ENCODE measurements at regions not wholly inside any gene's neighbourhood (a gene's known extent, or its start where the extent isn't known, plus 50 kb on each side); places are given as distances from the start of the nearest gene placed in this dataset.

- Histone ChIP-seq H3K27me3 (replicated peaks; ENCODE audit: insufficient read depth, low read depth, low read length, poor library complexity) (no peaks in the 10 kb centered on the region), H3K27ac (ENCODE audit: low read depth, low read length, poor library complexity, severe bottlenecking) (no peak overlapping the region), H3K4me1 (ENCODE audit: insufficient read depth, low read length, poor library complexity, severe bottlenecking) (peaks cover 8% of the 10 kb centered on the region), H3K9me3 (ENCODE audit: low read depth, low read length, poor library complexity, severe bottlenecking) (peaks cover 4% of the 10 kb centered on the region), H3K36me3 (ENCODE audit: insufficient read depth, low read length, poor library complexity, severe bottlenecking) (no peaks in the 10 kb centered on the region), H3K4me3 (ENCODE audit: low read depth, low read length, poor library complexity, severe bottlenecking) (no peak overlapping the region)
- intact Hi-C loops (cut with micrococcal nuclease; ENCODE audit: unreplicated experiment): no loop called here
- ChIA-PET CTCF (no interaction called here), POLR2A (ENCODE audit: low non-redundant PET) (no interaction called here)
- no peak for DNase-seq (ENCODE audit: low spot score)
- no TSS peak for BruUV-seq (replicated peaks)
- TF ChIP-seq EZH2 (IDR thresholded peaks at IDR 0.05; ENCODE audit: borderline replicate concordance, low read depth, low read length, poor library complexity, severe bottlenecking) (no peak), CTCF (conservative IDR thresholded peaks at IDR 0.05; ENCODE audit: low read depth, low read length) (no peak)
Measured at GRCh38 chr15:72964135-72964534, 88.1 kb upstream of the NEO1 start.

GRCh38 chr15:72962054-72962702 is 90.1 kb upstream of the NEO1 start:
- ChIA-PET CTCF (no interaction called here), POLR2A (ENCODE audit: low non-redundant PET) (no interaction called here)
- Histone ChIP-seq H3K27me3 (replicated peaks; ENCODE audit: insufficient read depth, low read depth, low read length, poor library complexity) (no peaks in the 10 kb centered on the region), H3K9me3 (ENCODE audit: low read depth, low read length, poor library complexity, severe bottlenecking) (peaks cover 4% of the 10 kb centered on the region), H3K4me1 (ENCODE audit: insufficient read depth, low read length, poor library complexity, severe bottlenecking) (no peaks in the 10 kb centered on the region), H3K36me3 (ENCODE audit: insufficient read depth, low read length, poor library complexity, severe bottlenecking) (no peaks in the 10 kb centered on the region), H3K27ac (ENCODE audit: low read depth, low read length, poor library complexity, severe bottlenecking) (no peak overlapping the region), H3K4me3 (ENCODE audit: low read depth, low read length, poor library complexity, severe bottlenecking) (no peak overlapping the region)
- no TSS peak for BruUV-seq (replicated peaks)
- no peak for TF ChIP-seq EZH2 (IDR thresholded peaks at IDR 0.05; ENCODE audit: borderline replicate concordance, low read depth, low read length, poor library complexity, severe bottlenecking)
- no peak for TF ChIP-seq CTCF (conservative IDR thresholded peaks at IDR 0.05; ENCODE audit: low read depth, low read length)
- DNase-seq (ENCODE audit: low spot score): no peak
- intact Hi-C loops (cut with micrococcal nuclease; ENCODE audit: unreplicated experiment): no loop called here

- TF ChIP-seq CTCF (conservative IDR thresholded peaks at IDR 0.05; ENCODE audit: low read depth, low read length) (no peak), EZH2 (IDR thresholded peaks at IDR 0.05; ENCODE audit: borderline replicate concordance, low read depth, low read length, poor library complexity, severe bottlenecking) (no peak)
- intact Hi-C loops (cut with micrococcal nuclease; ENCODE audit: unreplicated experiment): no loop called here
- DNase-seq (ENCODE audit: low spot score): no peak
- BruUV-seq (replicated peaks): no TSS peak
- no peaks in the 10 kb centered on the region for H3K36me3 ChIP-seq (ENCODE audit: insufficient read depth, low read length, poor library complexity, severe bottlenecking)
- H3K4me1 ChIP-seq (ENCODE audit: insufficient read depth, low read length, poor library complexity, severe bottlenecking): no peaks in the 10 kb centered on the region
- H3K9me3 ChIP-seq (ENCODE audit: low read depth, low read length, poor library complexity, severe bottlenecking): peaks cover 4% of the 10 kb centered on the region
- H3K4me3 ChIP-seq (ENCODE audit: low read depth, low read length, poor library complexity, severe bottlenecking): no peak overlapping the region
- no peak overlapping the region for H3K27ac ChIP-seq (ENCODE audit: low read depth, low read length, poor library complexity, severe bottlenecking)
- POLR2A ChIA-PET (ENCODE audit: low non-redundant PET): no interaction called here
- CTCF ChIA-PET: no interaction called here
- no peaks in the 10 kb centered on the region for H3K27me3 ChIP-seq (replicated peaks; ENCODE audit: insufficient read depth, low read depth, low read length, poor library complexity)
Measured at GRCh38 chr15:72961346-72961745, 90.9 kb upstream of the NEO1 start.
